Ovary (tissue), 3 donors: ENCODE measurements at regions not wholly inside any gene's neighbourhood (a gene's known extent, or its start where the extent isn't known, plus 50 kb on each side); places are given as distances from the start of the nearest gene placed in this dataset.

Experiments used
- CTCF ChIP-seq, 3 donors: fragments of 450-650 bp in 2 of 3; fragments of 200-600 bp in 1 of 3; IDR thresholded peaks; one replicate each; pipeline versions ENCODE4 v1.5.1 to v1.8.0; 2016 to 2022; ENCODE audit warnings: antibody characterized with exemption in 3 of 3, mild to moderate bottlenecking in 1 of 3
- EP300 ChIP-seq: sonication (generic); formaldehyde crosslinking; IDR thresholded peaks from one replicate; pipeline ENCODE4 v1.6.1; 2017; ENCODE audit warnings: antibody characterized with exemption
- POLR2A ChIP-seq: fragments of 450-650 bp; IDR thresholded peaks from one replicate; pipeline ENCODE4 v1.6.1; 2017; ENCODE audit warnings: antibody characterized with exemption, mild to moderate bottlenecking, moderate library complexity
- donor health status: DM: no; HTN: no; CAD: no.

DNA sequence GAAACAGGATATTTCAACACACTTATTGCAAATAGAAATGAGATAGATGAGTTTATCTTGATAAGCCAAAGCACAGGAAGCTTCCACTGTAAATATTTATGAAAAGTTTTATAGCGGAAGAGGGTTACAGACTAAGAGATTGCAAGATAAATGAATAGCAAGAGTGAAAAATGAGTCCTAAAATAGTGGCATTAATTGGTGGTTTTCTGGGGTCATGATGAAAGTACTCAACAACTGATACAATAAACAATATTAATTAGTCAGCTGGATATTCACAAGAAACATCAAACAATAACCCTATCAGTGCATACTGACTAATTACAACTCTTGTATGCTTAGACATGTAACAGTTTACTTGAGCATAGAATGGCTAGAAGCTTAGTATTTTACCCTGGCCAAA is 154.8 kb upstream of the CHODL start:
- TF ChIP-seq CTCF (IDR thresholded peaks at IDR 0.05) (no peak), POLR2A (no peak), EP300 (no peak)
